Loucy (cell line): ENCODE measurements at regions not wholly inside any gene's neighbourhood (a gene's known extent, or its start where the extent isn't known, plus 50 kb on each side); places are given as distances from the start of the nearest gene placed in this dataset.

Experiments used
- H2AFZ ChIP-seq: fragments of 200-600 bp; sonication (generic); 2 replicates; pipeline ENCODE4 v1.6.0; 2016; ENCODE audit warnings: antibody characterized with exemption, mild to moderate bottlenecking, low read length, moderate library complexity
- H3F3A ChIP-seq: fragments of 200-600 bp; 2 replicates; pipeline ENCODE4 v1.6.0; 2016; ENCODE audit warnings: antibody characterized with exemption, low read depth, mild to moderate bottlenecking
- H3K27me3 ChIP-seq: fragments of 200-600 bp; sonication (generic); 2 replicates; pipeline ENCODE4 v1.6.1; 2014; ENCODE audit warnings: low read length, mild to moderate bottlenecking; ENCODE audit not compliant: insufficient read depth, poor library complexity, severe bottlenecking
- H3K36me3 ChIP-seq: fragments of 200-600 bp; sonication (generic); 2 replicates; pipeline ENCODE4 v1.6.1; 2016; ENCODE audit warnings: low read length; ENCODE audit not compliant: insufficient read depth
- H3K4me1 ChIP-seq: fragments of 200-600 bp; sonication (generic); 2 replicates; pipeline ENCODE4 v1.5.1; 2014; ENCODE audit warnings: low read length, mild to moderate bottlenecking; ENCODE audit not compliant: insufficient read depth, poor library complexity, severe bottlenecking
- H3K4me2 ChIP-seq: fragments of 200-600 bp; sonication (generic); 2 replicates; pipeline ENCODE4 v1.6.0; 2014; ENCODE audit warnings: antibody characterized with exemption, low read length, low read depth, mild to moderate bottlenecking; ENCODE audit not compliant: poor library complexity, severe bottlenecking
- H3K4me3 ChIP-seq: fragments of 200-600 bp; sonication (generic); 2 replicates; pipeline ENCODE4 v1.5.1; 2014; ENCODE audit warnings: low read length, mild to moderate bottlenecking, mixed read lengths; ENCODE audit not compliant: poor library complexity, severe bottlenecking
- H3K79me2 ChIP-seq: fragments of 200-600 bp; sonication (generic); 2 replicates; pipeline ENCODE4 v1.6.1; 2014; ENCODE audit warnings: low read length; ENCODE audit not compliant: insufficient read depth
- H3K9ac ChIP-seq: fragments of 200-600 bp; sonication (generic); 2 replicates; pipeline ENCODE4 v1.6.0; 2014; ENCODE audit warnings: mild to moderate bottlenecking, low read depth, low read length, moderate library complexity; ENCODE audit not compliant: poor library complexity, severe bottlenecking
- H3K9me2 ChIP-seq: fragments of 200-600 bp; sonication (generic); replicated peaks from 2 replicates; pipeline ENCODE4 v1.6.1; 2016; ENCODE audit warnings: low read depth, low read length, mixed read lengths
- H3K9me3 ChIP-seq: fragments of 200-600 bp; sonication (generic); 2 replicates; pipeline ENCODE4 v1.6.1; 2014; ENCODE audit warnings: mild to moderate bottlenecking, antibody characterized with exemption, low read length, low read depth; ENCODE audit not compliant: insufficient read depth
- H4K20me1 ChIP-seq: fragments of 200-600 bp; sonication (generic); 2 replicates; pipeline ENCODE4 v1.6.0; 2014; ENCODE audit warnings: antibody characterized with exemption, low read length, mild to moderate bottlenecking; ENCODE audit not compliant: insufficient read depth, poor library complexity, severe bottlenecking
- CTCF ChIP-seq: fragments of 200-600 bp; sonication (generic); conservative IDR thresholded peaks from 2 replicates; pipeline ENCODE4 v1.5.1; 2014; ENCODE audit warnings: mild to moderate bottlenecking, antibody characterized with exemption, low read length
- EZH2phosphoT487 ChIP-seq: fragments of 200-600 bp; IDR thresholded peaks from 2 replicates; pipeline ENCODE4 v1.6.1; 2018; ENCODE audit warnings: antibody characterized with exemption, mild to moderate bottlenecking, moderate library complexity, borderline replicate concordance

- Histone ChIP-seq H3K9me3 (no peaks in the 10 kb centered on the region), H3K4me2 (no peak overlapping the region), H3K4me3 (no peak overlapping the region), H4K20me1 (no peaks in the 10 kb centered on the region), H3K79me2 (no peaks in the 10 kb centered on the region), H3K36me3 (no peaks in the 10 kb centered on the region), H3K9ac (no peak overlapping the region), H3K27me3 (no peaks in the 10 kb centered on the region), H2AFZ (no peak overlapping the region), H3K9me2 (0 out of 2 replicates have a peak, but pooled peaks cover 5% of the 10 kb centered on the region), H3F3A (no peaks in the 10 kb centered on the region), H3K4me1 (no peaks in the 10 kb centered on the region)
- TF ChIP-seq EZH2phosphoT487: no peak
- TF ChIP-seq CTCF: no peak
Measured at GRCh38 chr9:119898316-119898715, 529.1 kb upstream of the BRINP1 start.

GRCh38 chr9:119884438-119884837, 515.2 kb upstream of the BRINP1 start:
- H3K36me3 ChIP-seq: no peaks in the 10 kb centered on the region
- H3K79me2 ChIP-seq: no peaks in the 10 kb centered on the region
- H3K27me3 ChIP-seq: no peaks in the 10 kb centered on the region
- H2AFZ ChIP-seq: no peak overlapping the region
- H3K4me2 ChIP-seq: no peak overlapping the region
- H3K9me2 ChIP-seq: no peaks in the 10 kb centered on the region
- no peaks in the 10 kb centered on the region for H3K9me3 ChIP-seq
- no peak overlapping the region for H3K9ac ChIP-seq
- no peak overlapping the region for H3K4me3 ChIP-seq
- H4K20me1 ChIP-seq: no peaks in the 10 kb centered on the region
- no peaks in the 10 kb centered on the region for H3K4me1 ChIP-seq
- H3F3A ChIP-seq: no peaks in the 10 kb centered on the region
- no peak for TF ChIP-seq EZH2phosphoT487
- TF ChIP-seq CTCF: no peak

GRCh38 chr9:119881898-119882297, 512.7 kb upstream of the BRINP1 start:
- Histone ChIP-seq H3K79me2 (no peaks in the 10 kb centered on the region), H3K36me3 (no peaks in the 10 kb centered on the region), H2AFZ (no peak overlapping the region), H3K9ac (no peak overlapping the region), H3F3A (no peaks in the 10 kb centered on the region), H4K20me1 (no peaks in the 10 kb centered on the region), H3K4me1 (no peaks in the 10 kb centered on the region), H3K27me3 (no peaks in the 10 kb centered on the region), H3K4me2 (no peak overlapping the region), H3K9me2 (no peaks in the 10 kb centered on the region), H3K9me3 (no peaks in the 10 kb centered on the region), H3K4me3 (no peak overlapping the region)
- no peak for TF ChIP-seq CTCF
- no peak for TF ChIP-seq EZH2phosphoT487
